CD4-positive, alpha-beta T cell treated with Interleukin-6 for 4 hours (primary cell): ENCODE measurements at regions not wholly inside any gene's neighbourhood (a gene's known extent, or its start where the extent isn't known, plus 50 kb on each side); places are given as distances from the start of the nearest gene placed in this dataset.
A peak's percentile ranks its signal among the peaks of the same experiment; 100 is the strongest.

Experiments
- DNase-seq: peaks from one replicate; pipeline ENCODE4 v3.0.0-alpha.2; 2020; ENCODE audit warnings: mixed read lengths

DNA sequence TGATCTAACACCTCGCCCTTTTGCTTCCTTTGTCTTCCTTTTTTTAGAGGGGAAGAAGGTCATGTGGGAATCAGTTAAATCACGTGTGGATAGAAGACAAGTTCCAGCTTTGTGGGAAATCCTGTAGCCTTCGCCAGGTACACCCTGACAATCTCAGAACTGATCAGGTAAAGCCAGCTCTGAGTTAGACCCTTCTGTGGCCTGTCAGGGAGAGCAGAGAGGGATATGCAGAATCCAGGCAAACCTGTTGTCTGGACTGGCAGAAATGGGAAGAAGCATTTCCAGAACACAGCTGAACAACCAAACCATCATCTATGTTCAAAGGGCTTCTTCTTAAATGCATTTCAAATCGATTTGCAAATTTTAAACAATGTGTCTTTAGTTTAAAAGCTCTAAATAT, 247.4 kb upstream of the FN1 start:
- no peak for DNase-seq

DNA sequence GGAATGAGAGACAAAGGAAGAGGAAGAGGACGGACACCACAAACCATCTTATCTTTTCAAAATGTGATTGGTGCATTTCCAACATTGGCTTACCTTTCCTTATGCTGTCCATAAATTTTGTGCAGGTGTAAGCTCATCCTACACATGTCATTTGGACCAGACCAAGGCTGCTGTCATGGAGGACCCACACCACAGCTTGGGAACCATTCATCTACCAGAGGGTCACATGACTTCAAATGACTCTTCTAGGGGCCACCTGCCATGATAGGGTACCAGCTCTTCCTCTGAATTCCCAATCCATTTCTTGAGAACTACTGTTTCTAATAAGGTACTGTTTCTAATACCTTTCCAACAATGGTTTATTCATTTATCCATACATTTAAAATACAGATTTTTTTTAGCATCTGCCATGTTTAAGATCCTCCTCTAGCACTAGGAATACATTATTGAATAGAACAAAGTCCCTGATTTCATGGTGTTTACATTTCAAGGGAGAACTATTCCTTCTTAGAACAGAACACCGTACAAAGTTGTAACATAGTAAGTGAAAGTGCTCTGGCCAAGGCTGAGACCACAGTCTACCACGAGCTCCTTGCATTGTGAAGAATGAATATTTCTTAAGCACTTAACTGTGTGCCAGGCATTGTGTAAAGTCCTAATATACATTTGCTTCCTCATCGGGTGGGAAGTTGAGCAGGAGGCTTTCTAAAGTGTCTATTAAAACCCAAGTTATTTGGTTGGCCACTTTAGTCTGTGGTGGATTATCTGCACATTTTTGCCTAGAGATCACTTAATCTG, 246.1 kb upstream of the FN1 start:
- no peak for DNase-seq

DNA sequence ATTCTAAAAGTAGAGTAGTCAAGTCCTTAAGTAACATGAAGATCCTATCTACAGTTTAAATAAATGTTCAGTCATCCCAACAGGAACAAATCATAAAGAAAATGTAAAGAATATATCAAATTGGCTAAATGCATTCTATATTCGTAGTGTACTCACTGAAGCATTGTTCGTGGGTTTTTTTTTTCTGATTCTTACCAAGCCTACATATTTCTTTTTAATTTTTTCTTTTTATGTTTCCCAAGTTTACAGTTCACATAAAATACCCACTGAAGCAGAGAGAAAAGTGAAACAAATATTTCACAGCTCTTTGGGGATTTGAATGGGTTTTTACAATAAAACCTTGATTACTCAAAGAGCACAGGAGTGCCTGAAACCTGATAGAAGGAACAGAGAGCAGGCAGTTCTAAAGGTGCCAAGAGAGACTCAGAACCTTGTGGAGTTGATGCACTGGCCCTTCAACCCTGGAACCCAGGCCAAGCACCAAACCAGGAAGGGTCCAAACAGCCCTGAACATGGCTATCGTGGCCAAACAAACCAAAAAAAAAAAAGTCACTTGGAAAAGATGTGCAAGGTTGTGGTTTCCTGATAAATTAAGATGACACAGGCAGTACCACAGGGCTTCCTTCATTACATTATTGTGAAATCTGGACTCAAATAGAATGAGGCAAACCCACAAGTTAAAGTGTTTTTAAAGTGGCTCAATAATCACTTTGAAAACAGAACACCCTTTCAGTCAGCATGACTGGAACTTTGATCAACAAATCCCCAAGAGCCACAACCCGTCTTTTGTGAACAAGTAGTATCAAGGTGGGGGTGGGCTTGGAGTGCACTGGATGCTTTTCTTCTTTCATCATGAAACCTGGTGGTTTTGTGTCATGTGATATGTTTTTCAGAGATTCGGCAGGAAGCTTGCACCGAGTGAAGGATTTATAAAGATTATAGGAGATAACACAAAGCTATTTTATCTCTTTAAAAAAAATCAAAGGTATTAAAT, 245.0 kb upstream of the FN1 start:
- DNase-seq, result peak; percentile 36

DNA sequence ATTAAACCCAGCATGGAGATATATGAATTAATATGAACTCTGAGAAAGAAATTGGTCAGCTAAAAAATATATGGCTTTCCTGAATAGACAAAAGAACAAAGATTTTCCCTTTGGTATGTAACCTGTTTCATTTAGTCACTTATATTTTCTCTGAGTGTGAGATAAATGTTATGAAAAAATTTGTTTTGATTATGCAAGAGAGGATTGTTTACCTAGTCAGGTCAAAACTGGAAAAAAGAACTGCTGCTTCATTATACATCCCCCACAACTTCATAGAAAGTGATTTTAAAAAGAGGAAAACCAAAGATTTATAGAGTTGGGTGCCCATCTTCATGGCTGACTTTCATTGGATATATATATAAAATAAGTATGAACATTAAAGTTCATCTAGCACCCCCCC, 242.2 kb upstream of the FN1 start:
- no peak for DNase-seq

DNA sequence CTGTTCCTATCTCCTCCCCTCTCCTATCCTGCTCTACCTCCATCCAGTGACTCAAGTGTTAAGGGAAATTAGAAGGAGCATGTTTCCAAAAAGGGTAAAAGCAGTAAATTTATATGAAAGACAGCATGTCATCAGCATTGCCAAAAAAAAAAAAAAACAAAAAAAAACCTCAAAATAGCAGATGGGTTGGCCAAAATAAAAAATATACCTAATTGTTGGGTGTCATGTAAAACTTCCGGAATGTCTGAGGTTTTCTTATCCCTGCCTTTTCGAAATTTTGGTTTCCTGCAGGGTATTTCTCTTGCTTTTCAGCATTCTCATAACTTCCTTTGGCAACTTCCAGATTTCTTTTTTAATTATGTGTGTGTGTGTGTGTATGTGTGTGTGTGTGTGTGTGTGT, 241.6 kb upstream of the FN1 start:
- DNase-seq, result no peak

DNA sequence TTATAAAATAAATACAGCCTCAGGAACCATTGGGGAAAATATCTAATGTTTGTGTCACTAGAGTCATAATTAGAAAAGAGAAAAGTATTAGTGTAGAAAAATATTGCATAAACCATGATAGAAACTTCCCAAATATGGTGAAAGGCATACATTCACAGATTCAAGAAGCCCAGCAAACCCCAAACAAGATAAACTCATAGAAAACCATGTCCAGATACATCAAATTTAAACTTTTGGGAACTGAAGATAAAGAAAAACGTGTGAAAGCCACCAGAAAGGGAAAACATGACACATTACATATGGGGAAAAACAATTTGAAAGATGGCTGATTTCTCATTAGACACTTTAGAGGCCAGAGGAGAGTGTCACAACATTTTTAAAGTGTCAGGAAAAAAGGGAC, 236.5 kb upstream of the FN1 start:
- no peak for DNase-seq

DNA sequence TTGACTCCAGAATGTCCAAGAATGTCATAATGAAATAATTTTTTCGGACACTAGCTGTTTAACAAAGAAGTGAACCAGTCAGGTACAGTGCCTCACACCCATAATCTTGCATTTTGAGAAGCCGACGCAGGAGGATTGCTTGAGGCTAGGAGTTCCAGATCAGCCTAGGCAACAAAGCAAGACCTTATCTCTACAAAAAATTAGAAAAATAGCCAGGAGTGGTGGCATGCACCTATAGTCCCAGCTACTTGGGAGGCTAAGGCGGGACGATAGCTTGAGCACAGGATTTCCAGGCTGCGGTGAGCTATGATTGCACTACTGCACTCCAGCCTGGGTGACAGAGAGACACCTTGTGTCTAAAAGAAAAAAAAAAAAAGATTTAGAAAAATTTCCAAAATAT, 235.8 kb upstream of the FN1 start:
- no peak for DNase-seq

DNA sequence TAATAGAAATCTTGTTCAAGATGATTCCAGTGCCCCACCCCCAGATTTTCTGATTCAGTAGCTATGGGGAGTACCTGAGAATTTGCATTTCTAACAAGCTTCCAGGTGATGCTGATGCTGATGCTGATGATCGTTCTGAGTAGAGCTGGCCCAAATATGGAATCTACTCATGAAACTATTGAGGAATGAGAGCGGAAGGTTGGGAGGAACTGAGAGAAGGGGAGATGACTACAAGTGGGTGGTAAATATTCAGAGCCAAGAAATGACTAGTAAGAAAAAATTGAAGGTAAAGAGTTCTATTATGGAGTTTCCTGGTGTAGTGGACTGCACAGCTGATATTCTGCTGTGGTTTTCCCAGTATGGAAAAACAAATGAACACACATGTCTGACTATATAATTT, 235.4 kb upstream of the FN1 start:
- no peak for DNase-seq

DNA sequence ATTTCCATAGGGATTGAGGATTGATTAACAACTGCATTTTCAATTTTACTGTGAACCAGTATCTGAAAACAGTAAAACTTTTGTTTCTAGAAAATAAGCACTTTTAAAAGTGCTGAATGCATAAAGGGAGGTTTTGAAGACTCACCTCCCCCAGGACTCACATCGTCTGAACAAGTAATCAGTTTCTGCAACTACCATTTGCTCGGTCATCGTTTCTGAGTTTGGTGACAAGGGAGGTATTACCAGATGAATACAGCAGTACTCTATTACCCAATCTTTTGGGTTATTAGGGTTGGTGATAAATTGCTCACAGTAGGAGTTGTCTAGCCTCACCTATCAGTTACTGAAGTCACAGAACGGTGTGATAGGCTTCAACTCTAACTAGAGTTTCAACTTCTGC, 234.5 kb upstream of the FN1 start:
- DNase-seq, result no peak

DNA sequence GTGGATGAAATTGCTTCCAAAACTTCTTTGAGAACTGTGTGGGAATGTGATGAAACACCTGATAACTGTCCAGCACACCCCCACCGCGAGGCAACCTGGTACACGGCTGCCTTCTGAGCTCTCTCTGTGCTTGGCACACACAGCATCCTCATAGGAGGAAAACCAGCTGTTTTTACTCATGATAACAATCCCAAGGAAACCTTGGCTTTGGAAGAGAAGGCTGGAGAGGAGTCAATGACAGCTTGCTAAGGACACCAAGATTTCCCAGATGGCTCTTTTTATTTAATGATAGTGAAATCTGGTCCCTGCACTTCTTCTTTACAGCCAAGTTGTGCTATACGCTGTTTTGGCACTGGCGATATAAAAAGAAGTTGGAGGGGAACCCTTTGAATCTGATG, 232.5 kb upstream of the FN1 start:
- DNase-seq, result no peak

DNA sequence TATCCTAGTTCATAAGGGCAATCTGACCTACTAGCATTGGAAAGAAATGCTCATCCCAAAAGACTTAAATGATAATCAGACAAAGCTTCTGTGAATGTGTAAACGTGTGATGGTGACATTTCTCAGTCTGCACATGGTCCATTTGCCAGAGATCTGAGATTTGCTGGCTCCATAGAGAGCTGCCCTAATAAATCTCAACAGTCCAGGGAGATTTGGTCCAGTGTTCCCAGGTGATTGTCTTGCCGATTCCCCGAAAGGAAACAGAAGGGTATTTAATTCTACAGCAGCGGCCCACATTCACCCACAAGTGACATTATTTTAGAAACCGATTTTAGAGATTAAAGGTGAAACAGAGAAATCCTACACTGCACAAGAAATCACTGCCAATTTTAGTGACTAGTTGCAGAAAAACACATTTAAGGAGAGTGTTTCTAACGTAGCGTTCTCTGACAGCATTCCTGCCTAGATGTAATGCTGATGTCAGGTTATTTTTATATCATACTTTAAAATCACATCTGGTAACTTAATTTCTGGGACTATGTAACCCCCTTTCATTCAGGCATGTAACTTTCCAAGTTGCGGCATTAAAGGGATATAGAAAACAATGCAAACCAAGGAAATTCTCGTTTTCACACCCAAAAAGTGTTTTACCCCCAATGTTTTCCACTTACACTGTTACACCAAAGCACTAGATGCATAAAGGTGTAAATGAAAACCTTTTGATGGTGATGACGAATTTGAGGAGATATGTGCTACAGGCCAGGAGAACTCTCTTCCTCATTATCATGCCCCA, 231.9 kb upstream of the FN1 start:
- no peak for DNase-seq

DNA sequence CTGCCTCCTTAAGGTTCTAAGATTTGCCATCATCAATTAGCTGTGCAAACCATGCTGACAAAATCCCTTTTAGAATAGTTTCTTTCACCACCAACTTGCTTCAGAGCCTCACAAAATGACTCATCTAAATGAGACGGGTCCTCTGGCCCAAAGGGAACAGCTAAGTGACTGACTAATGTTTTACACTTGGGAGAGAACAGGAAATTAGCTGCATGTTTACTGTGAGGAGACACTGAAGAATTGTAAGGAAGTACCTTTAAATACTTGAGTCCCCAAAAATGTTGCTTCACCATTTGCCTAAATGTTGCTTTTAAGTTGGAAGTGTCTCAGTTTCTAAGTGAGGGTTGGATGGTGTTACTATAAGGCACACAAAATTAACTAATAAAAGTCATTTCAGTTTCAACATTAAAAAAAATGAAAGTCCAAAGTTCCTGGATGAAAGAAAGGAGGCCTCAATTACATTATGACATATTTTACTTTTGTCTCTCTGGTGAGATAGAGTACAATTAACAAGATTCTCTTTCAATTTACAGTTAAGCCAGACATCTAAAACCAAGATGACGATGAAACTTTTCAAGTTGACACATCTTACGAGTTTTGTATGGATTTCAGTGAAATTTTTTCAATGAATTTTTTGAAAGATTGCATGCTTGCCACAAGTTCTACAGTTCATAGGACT, 229.1 kb upstream of the FN1 start:
- DNase-seq, result no peak

DNA sequence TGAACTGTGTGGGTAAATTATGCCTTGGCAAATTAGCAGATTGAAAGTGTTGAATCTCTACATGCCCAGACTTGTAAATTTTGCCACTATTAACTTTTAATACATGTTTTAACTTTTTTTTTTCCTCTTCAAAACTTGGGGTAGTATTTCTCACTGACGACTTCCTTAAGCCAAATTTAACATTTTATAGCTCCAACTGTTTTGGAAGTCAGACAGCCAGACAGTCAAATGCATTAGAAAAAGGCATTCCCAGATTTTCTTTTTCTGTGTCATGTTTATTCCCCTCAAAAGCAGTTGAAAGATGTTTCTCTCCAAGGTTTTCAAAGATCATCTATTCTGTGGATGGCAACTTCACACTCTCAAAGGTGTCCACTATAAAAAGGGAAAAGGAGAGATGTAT, 226.8 kb upstream of the FN1 start:
- DNase-seq, result no peak

DNA sequence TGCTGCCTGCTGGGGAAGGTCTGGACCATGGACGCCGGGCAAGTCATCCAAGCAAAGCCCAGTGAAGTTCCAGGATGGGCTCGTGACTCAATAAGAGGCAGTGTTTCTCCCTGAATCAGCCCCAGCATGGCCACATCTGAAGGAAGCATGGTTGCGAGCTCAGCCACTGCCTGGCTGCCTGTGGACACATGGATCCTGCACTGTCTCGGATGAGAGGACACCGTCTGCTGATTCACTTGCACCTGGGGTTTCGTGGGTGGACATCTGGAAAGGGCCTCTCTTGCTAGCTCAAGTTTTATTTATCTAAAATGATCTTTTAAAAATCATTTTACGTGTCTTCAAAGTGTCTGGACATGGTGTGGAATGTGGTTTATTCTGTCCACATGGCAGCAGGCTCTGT, 224.8 kb upstream of the FN1 start:
- no peak for DNase-seq

DNA sequence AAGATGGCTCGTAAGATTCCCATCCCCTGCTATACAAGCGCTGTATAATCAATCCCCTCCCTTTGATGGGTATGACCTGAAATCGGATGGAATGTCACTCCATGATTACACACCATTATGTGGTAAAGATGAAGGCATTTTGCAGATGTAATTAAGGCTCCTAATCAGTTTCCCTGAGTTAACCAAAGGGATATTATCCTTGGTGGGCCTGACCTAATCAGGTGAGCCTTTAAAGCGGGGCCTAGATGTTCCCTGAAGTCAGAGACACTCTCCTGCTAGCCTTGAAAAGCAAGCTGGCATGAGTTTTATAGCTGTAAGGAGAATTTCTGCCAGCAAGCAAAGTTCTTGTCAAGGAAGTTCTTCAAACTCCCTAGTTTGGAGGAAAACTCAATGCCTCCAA, 223.8 kb upstream of the FN1 start:
- no peak for DNase-seq

DNA sequence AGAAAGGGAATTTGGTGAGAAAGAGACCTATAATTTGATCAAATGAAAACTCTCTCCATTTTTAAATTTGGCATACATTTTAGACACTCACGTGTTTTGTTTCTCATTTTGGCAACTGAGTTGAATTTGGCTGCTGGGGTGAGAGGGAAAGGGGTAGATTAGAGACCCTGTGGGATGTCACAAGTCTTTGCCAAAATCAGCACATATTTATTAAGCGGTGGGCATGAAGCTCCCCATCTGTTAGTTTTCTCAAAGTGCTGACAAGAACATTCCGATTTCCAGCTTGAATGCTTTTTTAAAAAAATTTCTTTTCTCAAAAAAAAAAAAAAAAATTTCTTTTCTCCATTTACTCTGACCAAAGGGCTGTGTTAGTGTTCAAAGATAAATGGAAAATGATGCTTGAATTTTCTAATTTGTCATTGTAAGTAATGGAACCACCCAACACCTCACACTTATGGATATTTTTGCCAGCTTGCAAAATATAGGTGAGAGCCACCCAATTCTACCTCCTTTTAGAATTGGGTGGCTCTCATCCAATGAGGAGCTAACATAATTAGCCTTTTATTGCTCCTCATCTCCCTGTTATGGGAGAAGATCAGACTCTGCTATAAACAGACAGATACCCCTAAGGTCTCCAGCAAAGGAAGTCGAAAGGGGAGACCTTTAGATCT, 222.9 kb upstream of the FN1 start:
- DNase-seq, result no peak

DNA sequence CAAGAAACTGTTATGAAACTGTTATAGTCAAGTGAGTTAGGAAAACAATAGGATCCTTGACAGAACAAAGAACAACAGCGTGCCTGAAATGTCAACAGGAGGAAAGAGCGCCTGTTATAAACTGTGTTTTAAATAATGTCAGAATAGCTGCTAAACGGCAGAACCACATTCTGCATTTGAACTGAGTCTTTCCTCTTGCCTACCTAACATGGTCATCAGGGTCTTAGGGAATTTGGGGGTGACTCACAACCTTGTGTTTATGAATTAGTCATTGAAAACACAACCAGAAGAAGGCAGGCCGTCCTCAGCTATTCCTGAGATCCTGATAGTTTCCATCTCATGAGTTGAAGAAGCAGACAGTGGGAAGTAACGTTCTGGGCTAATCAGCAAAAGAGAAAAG, 222.0 kb upstream of the FN1 start:
- no peak for DNase-seq

DNA sequence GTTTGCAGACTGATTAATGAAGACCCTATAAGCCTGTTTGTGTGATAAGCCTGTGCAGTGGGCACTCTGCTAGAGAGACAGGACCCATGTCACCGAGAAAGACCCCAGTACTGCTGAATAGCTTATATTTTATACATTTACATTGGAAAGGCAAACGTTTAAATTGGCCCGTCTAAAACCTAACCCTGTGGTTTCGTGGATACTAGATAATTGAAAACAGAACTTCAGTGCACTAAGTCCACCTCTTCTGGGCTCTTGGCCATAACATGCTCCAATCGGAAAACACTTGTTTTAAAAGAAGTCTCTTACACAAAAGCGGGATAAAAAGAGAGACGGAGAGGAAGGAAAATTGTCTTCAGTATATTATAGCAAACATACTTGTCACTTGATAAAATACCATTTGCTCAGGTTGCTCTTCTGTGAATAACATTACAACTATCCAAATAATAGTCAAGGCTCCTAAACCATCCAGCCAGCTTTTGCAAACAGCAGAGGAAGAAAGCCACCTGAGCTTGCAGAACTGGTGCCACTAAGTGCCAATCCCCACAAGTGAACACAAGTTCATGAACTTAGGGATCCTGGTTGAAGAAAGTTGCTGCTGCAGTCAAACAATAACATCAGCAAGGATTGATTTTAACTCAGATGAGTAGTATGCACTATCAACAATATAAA, 218.4 kb upstream of the FN1 start:
- DNase-seq, result no peak

DNA sequence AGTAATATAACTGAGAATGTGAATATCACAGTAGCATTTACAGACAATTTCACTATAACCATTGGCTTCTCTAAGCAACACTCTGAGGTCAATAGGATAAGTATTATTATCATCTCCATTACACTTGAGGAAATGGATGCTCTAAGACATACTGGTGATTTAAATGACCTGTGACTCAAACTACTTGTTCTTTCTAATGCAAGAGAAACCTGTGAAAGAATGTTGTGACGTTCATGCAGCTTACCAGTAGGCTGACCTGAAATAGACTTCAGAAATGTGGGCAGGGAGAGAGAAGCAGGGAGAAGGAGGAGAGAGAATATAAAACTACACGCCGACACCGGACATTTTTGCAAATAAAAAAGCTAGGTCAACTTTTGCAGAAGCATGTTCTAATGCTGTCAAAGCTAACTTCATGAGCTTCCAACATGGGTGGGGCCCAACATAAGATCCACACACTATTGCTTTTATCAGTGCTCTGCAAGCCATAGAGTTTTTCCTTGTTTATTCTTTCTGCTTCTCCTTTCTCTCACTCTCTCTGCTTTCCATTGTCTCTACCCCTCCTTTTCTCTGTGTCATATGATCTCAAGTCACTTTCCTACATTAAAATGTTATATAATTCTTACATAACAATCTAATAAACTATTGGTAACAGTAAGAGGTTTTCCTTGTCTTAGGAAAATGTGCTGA, 217.6 kb upstream of the FN1 start:
- no peak for DNase-seq

DNA sequence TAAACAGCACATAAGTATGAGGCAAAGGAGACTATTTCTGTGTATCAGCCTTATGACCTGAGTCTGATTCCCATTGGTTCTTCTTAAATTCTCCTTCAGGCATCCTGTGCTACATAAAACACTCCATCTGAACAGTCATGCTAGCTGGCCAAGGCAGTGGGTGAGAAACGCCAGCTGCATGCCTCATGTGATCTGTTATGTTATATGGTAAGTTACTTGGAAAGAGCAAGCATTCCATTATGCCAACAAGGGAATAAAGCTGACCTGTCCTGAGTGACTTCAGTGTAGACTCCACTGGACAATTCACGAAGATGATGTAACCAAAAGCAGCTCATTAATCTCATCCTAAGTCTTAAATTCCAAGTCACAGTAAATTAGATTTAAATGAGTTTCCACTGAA, 216.5 kb upstream of the FN1 start:
- DNase-seq, result no peak

DNA sequence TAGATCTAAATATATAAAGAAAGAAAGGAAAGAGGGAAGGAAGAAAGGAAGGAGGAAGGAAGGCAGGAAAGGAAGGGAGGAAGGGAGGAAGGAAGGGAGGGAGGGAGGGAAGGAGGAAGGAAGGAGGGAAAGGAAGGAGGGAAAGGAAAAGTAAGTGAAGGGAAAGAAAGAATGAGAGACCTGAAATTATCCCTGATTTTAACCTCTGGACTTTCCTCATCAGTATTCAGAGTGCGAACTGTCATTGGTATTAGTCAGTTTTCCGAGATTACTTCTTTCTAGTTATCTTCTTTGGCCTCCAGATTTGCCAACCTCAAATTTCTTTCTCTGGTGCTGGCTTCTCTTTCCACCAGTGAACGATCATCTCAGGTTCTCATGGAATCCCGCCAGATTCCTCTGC, 215.5 kb upstream of the FN1 start:
- no peak for DNase-seq
